GM23338 (cell line): ENCODE measurements at regions not wholly inside any gene's neighbourhood (a gene's known extent, or its start where the extent isn't known, plus 50 kb on each side); places are given as distances from the start of the nearest gene placed in this dataset.
A peak's percentile ranks its signal among the peaks of the same experiment; 100 is the strongest.

Source experiments
- ATAC-seq: fragments of 200-7000 bp; cut with Tn5 transposase; 3 replicates; pipeline ENCODE4 v1.9.1; 2020
- DNase-seq: peaks from one replicate; pipeline ENCODE4 v3.0.0-alpha.2; 2015; ENCODE audit warnings: low spot score
- H2AFZ ChIP-seq: fragments of 200-600 bp; sonication (generic); 2 replicates; pipeline ENCODE4 v1.8.0; 2016; ENCODE audit warnings: antibody characterized with exemption, mild to moderate bottlenecking, moderate library complexity
- H3F3A ChIP-seq: fragments of 200-600 bp; sonication (generic); replicated peaks from 2 replicates; pipeline ENCODE4 v1.8.0; 2017; ENCODE audit warnings: antibody characterized with exemption, mixed run types, low read depth
- H3K27ac ChIP-seq: fragments of 200-600 bp; sonication (generic); 2 replicates; pipeline ENCODE4 v1.6.1; 2016; ENCODE audit warnings: low read depth
- H3K27me3 ChIP-seq: fragments of 200-600 bp; sonication (generic); 2 replicates; pipeline ENCODE4 v1.8.0; 2016; ENCODE audit warnings: mild to moderate bottlenecking, mixed run types, moderate library complexity; ENCODE audit not compliant: insufficient read depth
- H3K36me3 ChIP-seq: fragments of 200-600 bp; sonication (generic); 2 replicates; pipeline ENCODE4 v1.8.0; 2016; ENCODE audit warnings: mild to moderate bottlenecking; ENCODE audit not compliant: insufficient read depth
- H3K4me1 ChIP-seq: fragments of 200-600 bp; sonication (generic); 2 replicates; pipeline ENCODE4 v1.8.0; 2016; ENCODE audit warnings: mild to moderate bottlenecking, moderate library complexity; ENCODE audit not compliant: insufficient read depth
- H3K4me2 ChIP-seq: fragments of 200-600 bp; sonication (generic); 2 replicates; pipeline ENCODE4 v1.7.1; 2017; ENCODE audit warnings: mixed run types
- H3K4me3 ChIP-seq: fragments of 200-600 bp; sonication (generic); 2 replicates; pipeline ENCODE4 v1.6.1; 2016; ENCODE audit warnings: mixed run types
- H3K79me2 ChIP-seq: fragments of 200-600 bp; sonication (generic); replicated peaks from 2 replicates; pipeline ENCODE4 v1.8.0; 2017; ENCODE audit warnings: mild to moderate bottlenecking; ENCODE audit not compliant: insufficient read depth
- H3K9me2 ChIP-seq: fragments of 200-600 bp; sonication (generic); 2 replicates; pipeline ENCODE4 v1.8.0; 2017; ENCODE audit not compliant: insufficient read depth
- H4K20me1 ChIP-seq: fragments of 200-600 bp; sonication (generic); replicated peaks from 2 replicates; pipeline ENCODE4 v1.8.0; 2017; ENCODE audit warnings: mild to moderate bottlenecking; ENCODE audit not compliant: insufficient read depth
- H3K27ac Mint-ChIP-seq: 2 replicates; pipeline ENCODE4 v1.8.0; 2020; ENCODE audit warnings: inconsistent platforms, mild to moderate bottlenecking, moderate library complexity, mixed read lengths
- H3K27me3 Mint-ChIP-seq: 3 replicates; pipeline ENCODE4 v1.8.0; 2022; ENCODE audit warnings: low read depth, mild to moderate bottlenecking, moderate library complexity, mixed read lengths, inconsistent platforms; ENCODE audit not compliant: insufficient read depth, poor library complexity
- H3K36me3 Mint-ChIP-seq: 3 replicates; pipeline ENCODE4 v1.8.0; 2021; ENCODE audit warnings: low read depth, mild to moderate bottlenecking, inconsistent platforms, moderate library complexity, mixed read lengths
- H3K4me1 Mint-ChIP-seq: 3 replicates; pipeline ENCODE4 v1.8.0; 2020; ENCODE audit warnings: mild to moderate bottlenecking, inconsistent platforms, mixed read lengths
- H3K4me3 Mint-ChIP-seq: 3 replicates; pipeline ENCODE4 v1.8.0; 2021; ENCODE audit warnings: moderate library complexity, mild to moderate bottlenecking, inconsistent platforms, mixed read lengths
- H3K9me3 Mint-ChIP-seq: 3 replicates; pipeline ENCODE4 v1.8.0; 2020; ENCODE audit warnings: moderate library complexity, mild to moderate bottlenecking, inconsistent platforms, mixed read lengths
- CREB1 ChIP-seq: fragments of 250-450 bp; sonication (Bioruptor Pico); IDR thresholded peaks from 2 replicates; pipeline ENCODE4 v1.5.0; 2020; ENCODE audit warnings: low read depth, mild to moderate bottlenecking, moderate library complexity
- ETS1 ChIP-seq: IDR thresholded peaks from 2 replicates; pipeline ENCODE4 v1.6.1; 2016; ENCODE audit warnings: antibody characterized with exemption
- EZH2 ChIP-seq: fragments of 200-600 bp; sonication (generic); IDR thresholded peaks from one replicate; pipeline ENCODE4 v1.8.0; 2017; ENCODE audit warnings: antibody characterized with exemption, mild to moderate bottlenecking, low read depth; ENCODE audit not compliant: unreplicated experiment
- EZH2phosphoT487 ChIP-seq: fragments of 200-600 bp; sonication (generic); IDR thresholded peaks from one replicate; pipeline ENCODE4 v1.8.1; 2018; ENCODE audit warnings: antibody characterized with exemption; ENCODE audit not compliant: unreplicated experiment
- JUNB ChIP-seq: IDR thresholded peaks from one replicate; pipeline ENCODE4 v1.6.1; 2016; ENCODE audit warnings: antibody characterized with exemption; ENCODE audit not compliant: unreplicated experiment
- POLR2AphosphoS5 ChIP-seq: IDR thresholded peaks from 2 replicates; pipeline ENCODE4 v1.6.1; 2016; ENCODE audit warnings: antibody characterized with exemption, low read depth
- REST ChIP-seq: IDR thresholded peaks from one replicate; pipeline ENCODE4 v1.6.1; 2018; ENCODE audit warnings: antibody characterized with exemption; ENCODE audit not compliant: unreplicated experiment
- ZNF114 ChIP-seq: fragments of 250-450 bp; sonication (Bioruptor Pico); IDR thresholded peaks from 2 replicates; pipeline ENCODE4 v1.5.0; 2020; ENCODE audit warnings: mild to moderate bottlenecking, moderate library complexity
- ZNF331 ChIP-seq: fragments of 250-450 bp; sonication (Bioruptor Pico); IDR thresholded peaks from 2 replicates; pipeline ENCODE4 v1.5.0; 2020; ENCODE audit warnings: low read depth, mild to moderate bottlenecking, moderate library complexity
- TF ChIP-seq, protein P1 (sequence below): fragments of 250-450 bp; sonication (Bioruptor Pico); IDR thresholded peaks from 2 replicates; pipeline ENCODE4 v1.5.0; 2020; ENCODE audit warnings: mild to moderate bottlenecking, moderate library complexity

DNA sequence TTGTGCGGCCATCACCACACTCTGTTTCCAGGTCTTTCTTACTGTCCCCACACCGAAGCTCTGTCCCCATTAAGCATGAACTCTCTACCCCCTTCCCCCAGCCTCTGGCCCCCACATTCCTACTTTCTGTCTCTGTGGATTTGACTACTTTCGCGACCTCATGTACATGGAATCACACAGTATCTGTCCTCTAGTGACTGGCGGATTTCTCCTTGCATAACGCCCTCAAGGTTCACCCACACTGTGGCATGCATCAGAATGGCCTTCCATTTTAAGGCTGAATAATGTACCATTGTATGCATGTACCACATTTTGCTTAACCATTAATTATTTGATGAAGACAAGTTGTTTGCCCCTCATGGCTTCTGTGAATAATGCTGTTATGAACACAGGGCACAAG lies 467.6 kb upstream of the HS6ST1 start (continued):
- no peak for TF ChIP-seq ZNF114 (CRISPR knock-in tag)
- no peak for TF ChIP-seq POLR2AphosphoS5
- TF ChIP-seq ZNF331 (CRISPR knock-in tag), result no peak
- TF ChIP-seq ETS1, result no peak

DNA sequence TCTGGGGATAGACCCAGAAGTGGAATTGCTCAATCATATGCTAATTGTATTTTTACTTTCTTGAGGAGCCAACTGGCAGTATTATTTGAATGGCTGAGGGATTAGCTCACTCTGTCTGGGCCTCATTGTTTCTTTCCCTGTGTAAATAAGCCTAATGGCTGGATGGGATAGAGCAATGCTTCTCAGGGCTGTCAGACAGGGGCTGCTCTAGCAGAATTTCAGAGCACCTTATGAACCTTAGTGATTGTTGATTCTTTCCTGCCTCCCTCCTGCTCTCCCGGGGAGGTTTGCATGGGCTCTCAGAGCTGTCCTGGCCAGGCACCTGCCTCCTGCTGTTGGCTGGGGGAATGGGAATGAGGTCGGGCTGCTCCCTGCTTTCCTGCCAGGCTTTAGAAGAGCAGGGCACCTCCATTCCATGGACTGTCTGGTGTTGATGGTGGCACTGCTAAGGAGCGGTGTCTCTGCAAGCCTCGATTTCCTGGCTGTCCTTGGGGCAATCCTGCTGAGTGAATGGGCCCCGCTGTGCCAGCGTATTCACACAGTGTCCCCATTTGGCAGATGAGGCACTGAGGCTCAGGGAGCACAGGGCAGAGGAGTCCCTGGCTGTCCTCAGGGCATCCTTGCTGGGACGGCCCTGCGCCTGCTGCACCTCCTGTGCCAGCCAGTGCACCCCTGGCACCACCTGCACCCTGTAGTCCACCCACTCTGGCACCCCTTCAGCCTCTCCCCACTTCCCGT lies 468.2 kb upstream of the HS6ST1 start:
- Mint-ChIP-seq H3K36me3 (no peaks in the 10 kb centered on the region), H3K27ac (no peak overlapping the region), H3K4me3 (no peak overlapping the region), H3K4me1 (peaks cover 14% of the 10 kb centered on the region), H3K9me3 (peaks cover 2% of the 10 kb centered on the region; the same call in 2 of the 3 replicates), H3K27me3 (peaks cover 2% of the 10 kb centered on the region)
- Histone ChIP-seq H3K79me2 (no peaks in the 10 kb centered on the region), H3K4me2 (no peak overlapping the region), H3K27me3 (no peaks in the 10 kb centered on the region), H2AFZ (no peak overlapping the region), H3K36me3 (no peaks in the 10 kb centered on the region), H3K9me2 (no peaks in the 10 kb centered on the region), H3F3A (no peaks in the 10 kb centered on the region), H4K20me1 (no peaks in the 10 kb centered on the region), H3K4me3 (no peak overlapping the region), H3K27ac (no peak overlapping the region), H3K4me1 (peaks cover 7% of the 10 kb centered on the region; the same call in 1 of the 2 replicates)
- peak; percentile 78 for ATAC-seq
- DNase-seq, result peak; percentile 23
- TF ChIP-seq, protein P1, sequence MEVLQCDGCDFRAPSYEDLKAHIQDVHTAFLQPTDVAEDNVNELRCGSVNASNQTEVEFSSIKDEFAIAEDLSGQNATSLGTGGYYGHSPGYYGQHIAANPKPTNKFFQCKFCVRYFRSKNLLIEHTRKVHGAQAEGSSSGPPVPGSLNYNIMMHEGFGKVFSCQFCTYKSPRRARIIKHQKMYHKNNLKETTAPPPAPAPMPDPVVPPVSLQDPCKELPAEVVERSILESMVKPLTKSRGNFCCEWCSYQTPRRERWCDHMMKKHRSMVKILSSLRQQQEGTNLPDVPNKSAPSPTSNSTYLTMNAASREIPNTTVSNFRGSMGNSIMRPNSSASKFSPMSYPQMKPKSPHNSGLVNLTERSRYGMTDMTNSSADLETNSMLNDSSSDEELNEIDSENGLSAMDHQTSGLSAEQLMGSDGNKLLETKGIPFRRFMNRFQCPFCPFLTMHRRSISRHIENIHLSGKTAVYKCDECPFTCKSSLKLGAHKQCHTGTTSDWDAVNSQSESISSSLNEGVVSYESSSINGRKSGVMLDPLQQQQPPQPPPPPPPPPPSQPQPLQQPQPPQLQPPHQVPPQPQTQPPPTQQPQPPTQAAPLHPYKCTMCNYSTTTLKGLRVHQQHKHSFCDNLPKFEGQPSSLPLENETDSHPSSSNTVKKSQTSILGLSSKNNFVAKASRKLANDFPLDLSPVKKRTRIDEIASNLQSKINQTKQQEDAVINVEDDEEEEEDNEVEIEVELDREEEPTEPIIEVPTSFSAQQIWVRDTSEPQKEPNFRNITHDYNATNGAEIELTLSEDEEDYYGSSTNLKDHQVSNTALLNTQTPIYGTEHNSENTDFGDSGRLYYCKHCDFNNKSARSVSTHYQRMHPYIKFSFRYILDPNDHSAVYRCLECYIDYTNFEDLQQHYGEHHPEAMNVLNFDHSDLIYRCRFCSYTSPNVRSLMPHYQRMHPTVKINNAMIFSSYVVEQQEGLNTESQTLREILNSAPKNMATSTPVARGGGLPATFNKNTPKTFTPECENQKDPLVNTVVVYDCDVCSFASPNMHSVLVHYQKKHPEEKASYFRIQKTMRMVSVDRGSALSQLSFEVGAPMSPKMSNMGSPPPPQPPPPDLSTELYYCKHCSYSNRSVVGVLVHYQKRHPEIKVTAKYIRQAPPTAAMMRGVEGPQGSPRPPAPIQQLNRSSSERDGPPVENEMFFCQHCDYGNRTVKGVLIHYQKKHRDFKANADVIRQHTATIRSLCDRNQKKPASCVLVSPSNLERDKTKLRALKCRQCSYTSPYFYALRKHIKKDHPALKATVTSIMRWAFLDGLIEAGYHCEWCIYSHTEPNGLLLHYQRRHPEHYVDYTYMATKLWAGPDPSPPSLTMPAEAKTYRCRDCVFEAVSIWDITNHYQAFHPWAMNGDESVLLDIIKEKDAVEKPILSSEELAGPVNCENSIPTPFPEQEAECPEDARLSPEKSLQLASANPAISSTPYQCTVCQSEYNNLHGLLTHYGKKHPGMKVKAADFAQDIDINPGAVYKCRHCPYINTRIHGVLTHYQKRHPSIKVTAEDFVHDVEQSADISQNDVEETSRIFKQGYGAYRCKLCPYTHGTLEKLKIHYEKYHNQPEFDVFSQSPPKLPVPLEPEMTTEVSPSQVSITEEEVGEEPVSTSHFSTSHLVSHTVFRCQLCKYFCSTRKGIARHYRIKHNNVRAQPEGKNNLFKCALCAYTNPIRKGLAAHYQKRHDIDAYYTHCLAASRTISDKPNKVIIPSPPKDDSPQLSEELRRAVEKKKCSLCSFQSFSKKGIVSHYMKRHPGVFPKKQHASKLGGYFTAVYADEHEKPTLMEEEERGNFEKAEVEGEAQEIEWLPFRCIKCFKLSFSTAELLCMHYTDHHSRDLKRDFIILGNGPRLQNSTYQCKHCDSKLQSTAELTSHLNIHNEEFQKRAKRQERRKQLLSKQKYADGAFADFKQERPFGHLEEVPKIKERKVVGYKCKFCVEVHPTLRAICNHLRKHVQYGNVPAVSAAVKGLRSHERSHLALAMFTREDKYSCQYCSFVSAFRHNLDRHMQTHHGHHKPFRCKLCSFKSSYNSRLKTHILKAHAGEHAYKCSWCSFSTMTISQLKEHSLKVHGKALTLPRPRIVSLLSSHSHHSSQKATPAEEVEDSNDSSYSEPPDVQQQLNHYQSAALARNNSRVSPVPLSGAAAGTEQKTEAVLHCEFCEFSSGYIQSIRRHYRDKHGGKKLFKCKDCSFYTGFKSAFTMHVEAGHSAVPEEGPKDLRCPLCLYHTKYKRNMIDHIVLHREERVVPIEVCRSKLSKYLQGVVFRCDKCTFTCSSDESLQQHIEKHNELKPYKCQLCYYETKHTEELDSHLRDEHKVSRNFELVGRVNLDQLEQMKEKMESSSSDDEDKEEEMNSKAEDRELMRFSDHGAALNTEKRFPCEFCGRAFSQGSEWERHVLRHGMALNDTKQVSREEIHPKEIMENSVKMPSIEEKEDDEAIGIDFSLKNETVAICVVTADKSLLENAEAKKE (CRISPR knock-in tag), result no peak
- TF ChIP-seq CREB1 (CRISPR knock-in tag) (no peak), EZH2 (no peak), EZH2phosphoT487 (no peak), ETS1 (no peak), ZNF331 (CRISPR knock-in tag) (no peak), POLR2AphosphoS5 (no peak), REST (no peak), JUNB (no peak)
